CD1c-positive myeloid dendritic cell (primary cell): ENCODE measurements at regions not wholly inside any gene's neighbourhood (a gene's known extent, or its start where the extent isn't known, plus 50 kb on each side); places are given as distances from the start of the nearest gene placed in this dataset.

Experiments
- DNase-seq: peaks from one replicate; pipeline ENCODE4 v3.0.0-alpha.2; 2016; ENCODE audit errors: extremely low spot score

GRCh38 chr3:128569756-128570155 lies 76.8 kb upstream of the GATA2 start:
- DNase-seq = no peak

- no peak for DNase-seq
Observed at GRCh38 chr3:128568602-128569490, 75.8 kb upstream of the GATA2 start.

GRCh38 chr3:128567705-128568356 lies 74.8 kb upstream of the GATA2 start:
- DNase-seq = no peak

DNA sequence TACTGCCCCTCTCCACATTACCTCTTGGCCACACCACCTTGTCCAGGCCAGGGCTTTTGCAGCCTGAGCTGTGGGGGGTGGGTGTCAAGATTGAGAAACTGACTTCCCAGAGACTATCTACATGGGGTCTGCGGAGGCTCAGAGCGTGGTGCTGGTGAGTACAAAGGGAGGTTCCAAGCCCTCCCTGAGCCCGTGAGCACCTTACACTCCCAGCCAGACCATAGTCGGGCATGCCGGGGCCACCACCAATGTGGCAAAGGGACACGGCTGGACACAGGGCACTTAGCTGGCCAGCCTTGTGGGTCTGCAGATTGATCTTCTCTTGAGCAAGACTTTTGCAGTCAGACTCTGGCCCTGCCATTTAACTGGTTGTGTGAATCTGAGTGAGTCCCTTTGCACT lies 74.1 kb upstream of the GATA2 start:
- DNase-seq = no peak

GRCh38 chr3:128563439-128563838 lies 70.4 kb upstream of the GATA2 start:
- no peak for DNase-seq

- DNase-seq = no peak
Observed at GRCh38 chr3:128561504-128561903, 68.5 kb upstream of the GATA2 start.

GRCh38 chr3:128560768-128561167 lies 67.8 kb upstream of the GATA2 start:
- DNase-seq = no peak

GRCh38 chr3:128559486-128560225 lies 66.7 kb upstream of the GATA2 start:
- DNase-seq = no peak

DNA sequence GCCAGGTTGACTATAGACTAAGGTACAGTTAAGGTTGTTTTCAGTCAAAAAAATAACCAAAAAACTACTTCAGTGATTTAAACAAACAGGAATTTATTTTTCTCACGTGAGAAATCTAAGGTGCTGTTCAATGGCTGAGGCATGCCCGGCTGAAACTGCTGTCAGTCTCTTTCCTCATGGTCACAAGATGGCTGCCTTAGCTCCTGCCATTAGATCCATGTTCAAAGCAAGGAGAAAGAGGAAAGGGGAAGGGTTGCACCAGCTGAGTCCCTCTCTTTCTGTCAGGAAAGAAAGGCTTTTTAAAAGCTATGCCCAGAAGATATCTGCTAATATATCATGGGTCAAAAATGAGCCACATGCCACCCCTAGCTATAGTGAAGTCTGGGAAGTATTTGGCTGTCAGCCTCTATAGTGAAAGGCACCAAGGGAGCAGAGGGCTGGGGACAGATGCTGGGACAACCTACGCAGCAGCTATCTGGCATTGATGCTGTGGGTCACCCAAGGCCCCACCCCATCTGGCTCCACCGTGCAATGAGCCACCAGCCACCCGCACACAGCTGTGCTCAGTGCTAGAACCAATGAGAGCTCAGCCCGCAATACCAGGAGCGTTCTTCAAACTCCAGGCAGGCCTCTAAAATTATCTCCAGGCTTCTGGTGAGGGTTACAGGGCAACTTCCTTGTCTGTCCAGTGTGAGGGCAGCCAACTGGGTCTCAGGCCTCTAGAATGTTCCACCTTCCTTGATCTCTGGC lies 64.7 kb upstream of the GATA2 start:
- DNase-seq = no peak

DNA sequence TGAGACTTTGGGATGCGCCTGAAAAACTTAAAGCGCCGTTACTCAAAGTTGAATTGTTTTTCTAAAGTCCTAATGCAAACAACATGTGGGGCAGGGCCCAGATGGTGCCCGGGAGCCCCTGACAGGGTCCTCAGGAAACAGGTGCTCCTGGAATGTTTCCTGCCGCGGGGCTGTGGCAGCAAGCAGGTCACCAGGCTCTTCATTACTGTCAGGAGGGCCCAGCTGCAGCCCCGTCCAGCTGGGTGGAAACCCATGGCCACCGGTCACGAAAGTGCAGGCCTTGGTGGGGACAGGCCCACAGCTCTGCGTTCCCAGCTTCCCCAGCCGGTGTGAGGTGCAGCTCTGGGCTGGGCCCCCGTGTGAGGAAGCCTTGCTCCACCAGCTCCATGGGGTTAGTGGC lies 63.9 kb upstream of the GATA2 start:
- DNase-seq = no peak

- DNase-seq = no peak
Observed at GRCh38 chr3:128556384-128556783, 63.4 kb upstream of the GATA2 start.

DNA sequence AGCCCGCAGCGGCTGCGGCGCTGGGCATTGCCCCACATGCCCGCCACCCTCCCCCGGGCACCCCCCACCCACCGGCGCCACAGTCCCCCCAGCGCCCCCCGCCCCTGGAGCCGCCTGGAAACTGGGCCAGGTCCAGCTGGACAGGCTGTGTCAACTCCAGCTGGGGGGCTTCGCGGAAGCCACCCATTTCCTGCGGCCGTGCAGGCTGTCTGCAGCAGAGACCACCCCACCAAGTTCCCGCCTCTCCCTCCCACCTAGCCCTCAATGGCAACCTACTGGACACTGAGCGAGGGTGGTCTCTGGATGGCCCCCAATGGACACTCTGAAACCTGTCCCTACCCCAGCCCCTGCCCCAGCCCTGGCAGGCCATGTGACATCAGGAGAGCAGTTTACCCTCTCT lies 62.8 kb upstream of the GATA2 start:
- DNase-seq = no peak

GRCh38 chr3:128555098-128555825 lies 62.3 kb upstream of the GATA2 start:
- DNase-seq = peak; percentile 37

DNA sequence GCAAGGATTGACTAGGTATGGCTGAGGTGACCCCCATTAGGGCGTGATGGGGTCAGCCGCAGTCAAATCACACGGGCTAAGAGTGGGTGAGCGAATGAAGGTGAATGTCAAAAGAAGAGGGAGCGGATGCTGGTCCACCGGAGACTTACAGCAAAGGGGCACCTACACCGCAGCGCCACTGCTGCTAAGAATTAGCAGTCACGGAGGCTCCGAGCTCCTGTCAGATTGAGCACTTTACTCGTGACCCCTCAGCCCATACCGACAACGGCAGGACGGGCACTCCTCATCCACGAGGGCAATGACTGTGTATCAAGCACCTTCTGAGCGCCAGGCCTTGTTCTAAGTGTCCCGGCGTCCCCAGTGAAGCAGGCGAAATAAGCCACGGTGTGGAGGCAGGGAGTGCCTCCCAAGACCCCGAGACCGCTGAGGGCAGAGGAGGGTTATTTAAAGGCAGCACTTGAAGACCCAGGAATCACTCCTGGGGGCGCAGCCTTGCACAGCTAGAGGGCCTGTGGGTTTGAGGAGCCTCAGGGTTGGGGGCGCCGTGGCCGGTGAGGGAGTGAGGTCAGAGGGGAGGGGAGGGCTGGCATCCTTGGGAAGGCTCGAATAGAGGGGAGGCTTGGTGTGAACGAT lies 61.6 kb upstream of the GATA2 start:
- no peak for DNase-seq

DNA sequence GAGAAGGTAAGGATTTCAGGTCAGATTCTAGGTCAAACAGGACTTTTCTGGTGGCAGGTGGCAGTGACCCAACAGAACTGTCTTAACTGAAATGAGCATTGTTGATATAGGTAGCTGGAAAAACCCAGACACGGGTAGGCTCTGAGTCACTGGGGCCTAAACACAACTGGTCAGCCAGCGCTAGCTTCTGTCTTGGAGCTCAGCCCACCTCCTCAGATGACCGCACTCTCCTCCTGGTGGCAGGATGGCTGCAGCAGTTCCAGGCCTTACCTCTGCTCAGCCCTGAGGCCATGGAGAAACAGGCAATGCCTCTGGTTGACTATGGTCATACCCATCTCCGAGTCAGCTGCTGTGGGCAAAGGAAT lies 61.1 kb upstream of the GATA2 start:
- no peak for DNase-seq

- DNase-seq = no peak
Observed at GRCh38 chr3:128553560-128553959, 60.6 kb upstream of the GATA2 start.

DNA sequence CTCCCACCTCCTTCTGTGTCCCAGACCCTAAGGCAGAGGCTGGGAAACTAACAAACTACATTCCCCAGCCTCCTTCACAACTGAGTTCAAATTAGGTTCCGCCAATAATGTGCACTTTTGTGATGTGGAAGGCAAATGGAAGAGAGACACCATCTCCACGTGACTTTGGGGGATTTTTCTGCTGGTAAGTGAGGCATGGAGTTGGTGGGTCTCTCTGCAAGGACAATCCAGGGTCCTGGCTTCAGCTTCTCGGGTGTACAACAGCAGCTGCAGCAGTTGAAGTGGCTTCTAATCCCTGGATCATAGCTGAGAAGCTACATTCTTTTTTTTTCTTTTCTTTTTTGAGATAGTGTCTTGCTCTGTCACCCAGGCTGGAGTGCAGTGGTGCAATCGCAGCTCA lies 58.9 kb upstream of the GATA2 start:
- DNase-seq = no peak

- DNase-seq = no peak
Observed at GRCh38 chr3:128551451-128551850, 58.5 kb upstream of the GATA2 start.

DNA sequence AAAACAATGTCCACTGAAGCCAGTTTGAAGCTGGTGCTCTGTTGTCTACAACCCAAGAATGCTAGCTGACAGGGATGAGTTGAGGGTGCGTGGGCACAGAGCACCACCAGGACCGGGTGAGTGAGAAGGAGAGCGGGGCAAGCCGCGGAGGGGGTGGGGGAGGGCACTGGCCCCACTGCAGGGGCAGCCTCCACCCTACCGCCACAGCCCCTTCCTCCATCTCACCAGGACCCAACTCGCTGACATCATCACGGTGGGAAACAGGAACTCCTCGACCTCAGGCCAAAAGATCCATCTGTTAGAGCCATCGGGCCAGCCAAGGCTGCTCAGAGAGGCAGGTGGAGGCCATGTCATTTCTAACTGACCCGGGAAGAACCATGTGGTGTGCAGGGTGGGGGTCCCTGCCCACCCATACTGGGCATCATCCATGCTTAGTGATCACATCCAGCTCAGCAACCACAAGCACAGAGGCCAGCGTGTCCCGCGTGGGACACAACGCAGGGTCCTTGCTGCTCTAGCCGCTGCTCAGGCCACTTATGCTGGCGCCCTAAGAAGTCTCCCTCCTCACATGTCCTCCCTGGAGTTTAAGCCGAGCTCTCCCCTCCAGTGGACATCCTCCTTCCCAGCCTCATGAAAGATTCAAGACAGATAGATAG lies 57.6 kb upstream of the GATA2 start:
- no peak for DNase-seq

DNA sequence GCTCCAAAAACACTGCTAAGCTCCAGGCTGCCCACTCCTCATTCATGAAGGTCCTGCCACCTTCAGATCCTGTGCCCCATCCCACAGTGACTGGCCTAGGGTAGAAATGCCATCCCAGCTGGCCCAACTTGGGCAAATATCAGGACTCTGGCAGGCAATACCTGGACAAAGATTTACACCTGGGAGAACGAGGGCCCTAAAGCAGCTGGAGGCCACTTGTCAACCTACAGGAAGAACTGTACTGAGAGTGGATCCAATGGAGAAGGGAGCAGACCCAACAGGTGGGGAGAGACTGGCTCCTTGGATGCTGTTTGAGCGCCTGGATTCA lies 57.1 kb upstream of the GATA2 start:
- DNase-seq = no peak
